ENCODE measurements at regions not wholly inside any gene's neighbourhood (a gene's known extent, or its start where the extent isn't known, plus 50 kb on each side); places are given as distances from the start of the nearest gene placed in this dataset.
"Not testable (repeated sequence)": the region's sequence is repeated elsewhere in the genome, so short reads cannot be mapped to it uniquely, and the experiment has no call there.

DNA sequence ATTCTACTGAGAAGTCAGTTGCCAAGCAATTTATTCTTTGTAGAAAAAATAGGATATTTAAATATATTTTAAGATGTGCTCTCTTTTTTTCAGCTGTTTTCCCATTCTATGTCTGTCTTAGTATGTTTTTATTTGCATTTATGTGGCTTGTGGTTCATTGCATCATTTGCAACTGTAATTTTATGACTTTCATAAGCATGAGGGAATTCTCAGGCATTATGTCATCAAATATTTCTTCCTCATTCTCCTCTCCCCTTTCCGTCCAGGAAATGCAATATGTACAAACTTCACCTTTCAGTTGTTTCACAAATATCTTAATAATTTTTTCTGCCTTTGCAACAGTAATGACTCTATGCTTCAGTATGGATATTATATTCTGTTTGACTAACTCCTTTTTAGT is 560.2 kb upstream of the LRATD1 start:
- no peak for DNase-seq (ENCODE audit: low spot score)

DNA sequence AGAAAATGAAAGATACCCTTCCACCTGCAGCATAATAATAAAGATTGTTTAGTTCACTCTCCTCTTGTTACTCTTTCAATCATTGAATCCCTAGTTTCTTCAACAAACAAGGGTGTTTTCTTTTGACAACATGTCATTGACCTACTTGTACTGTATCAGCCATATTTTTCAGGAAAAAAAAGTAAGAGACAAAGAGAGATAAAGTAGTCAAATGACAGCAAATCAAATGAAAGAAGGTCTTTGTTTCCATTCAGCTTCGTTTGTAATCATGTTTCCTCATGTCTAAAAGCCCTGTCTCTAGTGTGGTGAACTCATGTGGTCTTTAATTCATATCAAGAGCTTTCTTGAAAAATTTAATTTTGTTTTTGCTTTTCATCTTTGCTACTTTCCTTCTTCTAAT is 557.8 kb upstream of the LRATD1 start:
- DNase-seq (ENCODE audit: low spot score) = no peak

DNA sequence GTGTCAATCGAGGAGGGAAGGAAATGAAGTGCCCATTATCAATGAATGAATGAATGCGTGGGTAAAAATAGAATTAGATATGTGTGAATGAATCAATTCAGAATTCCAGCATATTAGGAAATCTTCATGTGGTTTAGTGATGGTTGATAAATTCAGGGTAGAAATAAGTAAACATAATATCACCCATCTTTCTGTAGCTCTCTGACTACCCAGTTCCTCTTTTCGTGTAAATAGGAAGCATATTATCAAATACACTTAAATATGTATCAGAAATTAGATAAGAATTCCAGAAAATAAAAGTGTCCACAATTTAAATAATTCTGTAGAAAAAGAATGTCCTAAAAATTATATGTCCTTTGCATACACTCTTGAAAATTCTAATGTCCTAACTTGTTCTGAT is 552.9 kb upstream of the LRATD1 start:
- no peak for DNase-seq (ENCODE audit: low spot score)

DNA sequence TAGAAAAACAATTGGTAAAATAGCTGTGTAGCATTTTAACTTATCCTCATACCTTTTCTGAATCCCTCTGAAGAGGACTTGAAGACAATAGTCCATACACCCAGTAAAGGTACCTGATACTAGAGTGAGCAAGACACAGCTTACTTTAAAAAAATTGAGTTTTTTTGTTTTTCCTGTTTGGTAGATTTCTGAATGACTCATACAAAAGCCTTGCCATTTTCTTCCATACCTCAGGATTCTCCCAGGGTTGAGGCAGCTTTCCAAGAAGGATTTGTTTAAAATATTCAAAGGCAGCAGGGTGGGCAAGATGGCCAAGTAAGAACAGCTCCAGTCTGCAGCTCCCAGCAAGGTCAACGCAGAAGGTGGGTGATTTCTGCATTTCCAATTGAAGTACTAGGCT is 551.0 kb upstream of the LRATD1 start:
- DNase-seq (ENCODE audit: low spot score) = no peak

DNA sequence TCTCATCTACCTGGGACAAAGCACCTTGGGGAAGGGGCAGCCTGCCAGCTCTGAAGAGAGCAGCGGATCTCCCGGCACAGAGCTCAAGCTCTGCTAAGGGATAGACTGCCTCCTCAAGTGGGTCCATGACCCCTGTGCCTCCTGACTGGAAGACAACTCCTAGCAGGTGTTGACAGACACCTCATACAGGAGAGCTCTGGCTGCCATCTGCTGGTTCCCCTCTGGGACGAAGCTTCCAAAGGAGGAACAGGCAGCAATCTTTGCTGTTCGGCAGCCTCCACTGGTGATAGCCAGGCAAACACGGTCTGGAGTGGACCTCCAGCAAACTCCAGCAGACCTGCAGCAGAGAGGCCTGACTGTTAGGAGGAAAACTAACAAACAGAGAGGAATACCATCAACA is 549.9 kb upstream of the LRATD1 start:
- DNase-seq (ENCODE audit: low spot score) = no peak

DNA sequence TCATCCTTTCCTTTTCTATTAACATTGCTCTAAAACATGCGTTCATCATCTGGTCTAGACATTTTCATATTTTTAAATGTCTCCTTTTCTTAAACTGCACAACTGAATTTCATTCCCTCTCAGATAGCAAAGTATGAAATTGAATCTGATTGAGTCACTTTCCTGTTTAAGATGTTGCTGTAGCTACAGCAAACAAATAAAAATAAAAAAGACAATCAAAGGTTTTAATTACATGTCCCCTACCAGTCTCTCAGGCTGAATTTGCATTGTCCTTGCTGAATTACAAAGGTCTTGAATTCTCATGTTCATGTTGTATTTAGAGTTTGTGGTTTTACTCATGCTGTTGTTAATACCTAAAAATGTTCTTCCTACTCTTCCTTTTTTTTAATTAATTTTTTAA is 537.9 kb upstream of the LRATD1 start:
- DNase-seq (ENCODE audit: low spot score) = no peak

DNA sequence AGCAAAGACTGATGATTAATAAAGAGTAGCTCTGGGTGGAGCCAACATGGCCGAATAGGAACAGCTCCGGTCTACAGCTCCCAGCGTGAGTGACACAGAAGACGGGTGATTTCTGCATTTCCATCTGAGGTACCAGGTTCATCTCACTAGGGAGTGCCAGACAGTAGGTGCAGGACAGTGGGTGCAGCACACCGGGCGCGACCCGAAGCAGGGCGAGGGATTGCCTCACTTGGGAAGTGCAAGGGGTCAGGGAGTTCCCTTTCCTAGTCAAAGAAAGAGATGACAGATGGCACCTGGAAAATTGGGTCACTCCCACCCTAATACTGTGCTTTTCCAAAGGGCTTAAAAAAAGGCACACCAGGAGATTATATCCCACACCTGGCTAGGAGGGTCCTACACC is 533.4 kb upstream of the LRATD1 start:
- not testable (repeated sequence) for DNase-seq (ENCODE audit: low spot score)

DNA sequence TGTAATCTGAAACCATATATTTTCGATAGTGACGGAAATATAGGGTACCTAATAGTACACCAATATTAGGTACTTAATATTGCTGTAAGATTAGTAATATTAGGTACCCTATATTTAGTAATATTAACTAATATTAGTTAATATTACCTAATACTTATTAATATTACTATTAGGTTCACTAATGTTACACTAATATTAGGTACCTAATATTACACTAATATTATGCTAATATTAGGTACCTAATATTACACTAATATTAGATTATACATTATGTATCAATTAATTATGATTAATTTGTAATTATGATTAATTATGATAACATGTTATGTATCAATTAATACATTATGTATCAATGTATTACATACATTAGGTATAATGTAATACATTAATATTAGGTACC is 518.2 kb upstream of the LRATD1 start:
- no peak for DNase-seq (ENCODE audit: low spot score)

DNA sequence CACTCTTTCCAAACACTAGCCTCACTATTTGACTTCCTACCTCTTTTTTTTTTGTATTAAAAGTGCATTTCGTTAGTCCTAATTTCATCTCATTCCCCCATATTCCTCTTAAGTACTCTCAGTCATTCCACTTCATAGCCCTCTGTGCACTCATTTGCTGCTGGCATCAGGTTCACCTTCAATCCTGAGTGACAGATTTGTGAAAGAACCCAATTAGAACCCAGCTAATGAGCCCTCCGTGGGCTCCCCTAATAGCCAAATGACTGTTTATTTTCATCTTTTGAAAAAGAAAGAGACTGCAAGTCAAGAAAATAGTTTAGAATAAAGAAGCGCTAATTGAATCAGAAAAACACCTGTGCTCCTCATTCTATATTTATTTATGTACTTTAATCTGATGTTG is 512.1 kb upstream of the LRATD1 start:
- DNase-seq (ENCODE audit: low spot score) = no peak

DNA sequence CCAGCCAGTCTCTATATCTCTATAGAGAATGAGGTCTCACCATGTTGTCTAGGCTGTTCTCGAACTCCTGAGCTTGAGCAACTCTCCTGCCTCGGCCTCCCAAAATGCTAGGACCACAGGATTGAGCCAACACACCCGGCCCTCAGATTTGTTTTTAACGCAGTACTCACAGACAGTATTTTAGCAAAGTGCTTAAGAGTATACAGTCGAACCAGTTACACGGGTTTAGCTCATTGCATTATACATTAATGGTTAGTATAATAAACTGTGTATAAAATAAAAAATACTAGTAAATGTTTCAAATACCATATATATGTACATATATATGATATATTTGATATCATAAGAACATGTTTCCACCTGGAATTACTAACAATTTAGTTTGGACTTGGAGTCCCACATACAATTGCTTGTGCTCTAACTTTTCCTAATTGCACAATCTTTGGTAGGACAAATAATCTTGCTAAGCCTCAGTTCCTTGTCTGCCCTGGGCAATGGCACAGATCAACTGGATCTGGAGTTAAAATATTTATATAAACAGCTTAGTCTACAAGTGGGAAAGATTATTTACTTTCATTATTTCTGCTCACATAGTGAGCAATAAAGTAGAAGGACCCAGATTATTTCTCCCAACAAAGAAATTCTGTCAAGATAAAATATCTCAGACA is 508.9 kb upstream of the LRATD1 start:
- no peak for DNase-seq (ENCODE audit: low spot score)

DNA sequence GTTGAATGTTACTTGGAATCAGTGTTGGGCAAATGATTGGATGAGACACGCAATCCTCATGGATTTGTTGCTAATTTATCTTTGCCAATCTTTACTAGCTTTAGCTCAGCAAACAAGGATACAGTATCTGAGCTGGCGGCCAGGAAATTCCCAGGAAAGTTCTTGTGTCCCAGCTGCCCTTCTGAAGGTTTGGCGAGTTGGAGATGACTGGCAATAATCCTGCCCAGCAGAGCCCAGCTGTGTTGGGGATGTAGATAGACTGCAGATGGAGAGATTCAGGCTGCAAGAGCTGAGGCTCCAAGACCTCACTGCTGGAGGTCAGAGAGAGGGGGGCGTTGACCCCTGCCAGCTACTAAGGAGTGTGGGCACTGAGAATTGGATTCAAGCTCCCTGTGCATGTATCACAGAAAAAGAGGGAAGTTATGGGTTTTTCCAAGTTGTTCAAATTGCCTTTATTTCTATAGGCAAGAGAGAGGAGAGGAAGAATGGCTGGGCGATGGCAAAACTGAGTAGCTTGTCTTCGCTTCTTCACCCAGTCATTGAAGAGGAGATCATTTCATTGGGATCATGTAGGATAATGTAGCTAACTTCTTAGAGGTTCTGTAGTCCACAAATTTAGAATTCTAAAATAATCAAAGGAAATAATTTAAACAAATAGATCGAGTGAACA is 506.8 kb upstream of the LRATD1 start:
- no peak for DNase-seq (ENCODE audit: low spot score)

DNA sequence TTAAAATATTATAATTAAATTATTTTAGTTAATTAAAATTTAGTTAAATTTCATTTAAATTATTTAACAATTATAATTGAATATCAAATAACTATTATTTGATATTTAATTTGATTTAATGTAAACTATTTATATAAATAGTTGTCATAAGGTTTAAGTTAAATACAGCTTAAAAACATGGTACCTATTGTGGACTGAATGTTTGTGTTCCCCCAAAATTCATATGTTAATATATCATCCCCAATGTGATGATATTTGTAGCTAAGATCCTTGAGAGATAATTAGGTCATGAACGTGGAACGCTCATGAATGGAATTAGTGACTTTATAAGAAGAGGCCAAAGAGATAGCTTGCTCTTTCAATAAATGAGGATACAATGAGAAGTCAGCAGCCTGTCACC is 505.7 kb upstream of the LRATD1 start:
- DNase-seq (ENCODE audit: low spot score) = no peak

DNA sequence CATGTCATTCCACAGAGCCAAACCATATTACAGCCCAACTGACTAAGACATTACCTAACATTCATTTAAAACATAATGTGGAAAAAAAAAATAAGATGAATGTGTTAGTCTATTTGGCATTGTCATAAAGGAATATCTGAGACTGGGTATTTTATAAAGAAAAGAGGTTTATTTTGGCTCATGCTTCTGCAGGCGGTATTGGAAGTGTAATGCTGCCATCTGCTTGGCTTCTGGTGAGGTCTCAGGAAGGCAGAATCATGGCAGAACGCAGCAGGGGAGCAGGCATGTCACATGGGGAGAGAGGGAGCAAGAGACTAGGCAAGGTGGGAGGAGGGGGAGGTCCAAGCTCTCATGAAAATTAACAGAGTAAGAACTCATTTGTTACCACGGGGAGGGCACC is 504.8 kb upstream of the LRATD1 start:
- no peak for DNase-seq (ENCODE audit: low spot score)

DNA sequence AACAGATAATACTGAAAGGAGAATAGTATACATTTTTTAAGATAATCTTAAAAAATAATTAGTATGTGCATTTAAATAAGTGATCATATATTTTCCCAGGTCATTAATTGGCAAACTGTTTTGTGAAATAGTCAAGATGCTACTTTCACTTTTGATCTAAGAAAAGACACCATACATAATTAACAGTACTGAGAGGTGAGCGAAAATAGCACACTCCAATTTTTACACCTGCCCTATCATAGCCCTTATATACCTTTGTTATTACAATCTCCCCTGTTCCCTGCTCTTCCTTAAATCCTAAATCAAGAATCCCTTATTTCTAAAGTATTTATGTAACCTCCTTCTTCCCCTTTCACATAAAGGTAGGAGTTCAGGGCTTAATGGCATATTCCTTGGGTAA is 500.1 kb upstream of the LRATD1 start:
- DNase-seq (ENCODE audit: low spot score) = no peak

DNA sequence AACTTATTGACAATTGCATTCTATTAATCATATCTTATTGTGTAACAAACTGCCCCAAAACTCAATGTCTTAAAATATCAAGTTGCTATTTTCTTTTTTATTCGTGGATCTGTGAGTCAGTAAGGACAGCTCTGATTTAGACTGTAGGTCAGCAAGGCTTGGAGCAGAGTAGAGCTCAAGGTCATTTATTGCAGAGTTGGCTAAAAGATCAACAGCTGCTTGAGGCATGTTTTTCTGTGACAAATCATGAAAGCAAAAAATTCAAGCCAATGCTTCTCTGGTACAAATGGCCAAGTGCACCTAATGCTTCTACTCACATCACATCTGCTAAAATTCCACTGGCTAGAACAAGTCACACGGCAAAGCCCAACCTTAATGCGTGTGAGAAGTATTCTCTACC is 497.7 kb upstream of the LRATD1 start:
- DNase-seq (ENCODE audit: low spot score) = no peak

DNA sequence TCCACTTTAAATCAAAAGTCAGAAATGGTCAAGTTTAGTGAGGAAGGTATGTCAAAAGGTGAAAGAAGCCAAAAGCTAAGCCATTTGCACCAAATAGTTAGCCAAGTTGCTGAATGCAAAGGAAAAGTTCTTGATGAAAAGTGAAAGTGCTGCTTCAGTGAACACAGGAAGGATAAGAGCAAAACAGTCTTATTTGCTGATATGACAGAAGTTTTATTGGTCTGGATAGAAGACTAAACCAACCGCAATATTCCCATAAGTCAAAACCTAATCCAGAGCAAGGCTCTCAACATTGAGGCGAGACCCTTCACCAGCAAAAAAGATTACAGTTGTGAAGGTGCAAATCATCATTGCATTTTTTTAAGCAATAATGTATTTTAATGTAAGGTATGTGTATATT is 496.5 kb upstream of the LRATD1 start:
- no peak for DNase-seq (ENCODE audit: low spot score)

DNA sequence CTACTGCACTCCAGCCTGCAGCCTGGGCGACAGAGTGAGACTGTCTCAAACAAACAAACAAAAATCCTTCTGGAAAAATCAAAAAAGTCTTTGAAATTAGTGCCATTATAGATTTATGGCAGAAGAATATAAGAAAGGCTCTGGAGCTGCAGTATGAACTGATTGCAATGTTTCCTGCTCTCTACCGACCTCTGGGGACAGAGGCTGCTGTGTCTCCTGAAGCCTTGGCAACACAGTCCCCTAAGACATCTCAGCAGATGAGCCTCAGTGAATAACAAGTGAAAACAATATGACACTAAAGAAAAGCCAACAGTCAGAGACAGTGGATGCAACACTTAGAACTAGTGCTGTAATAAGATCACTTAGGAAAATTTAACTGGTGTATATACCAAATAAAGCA is 494.9 kb upstream of the LRATD1 start:
- DNase-seq (ENCODE audit: low spot score) = no peak

DNA sequence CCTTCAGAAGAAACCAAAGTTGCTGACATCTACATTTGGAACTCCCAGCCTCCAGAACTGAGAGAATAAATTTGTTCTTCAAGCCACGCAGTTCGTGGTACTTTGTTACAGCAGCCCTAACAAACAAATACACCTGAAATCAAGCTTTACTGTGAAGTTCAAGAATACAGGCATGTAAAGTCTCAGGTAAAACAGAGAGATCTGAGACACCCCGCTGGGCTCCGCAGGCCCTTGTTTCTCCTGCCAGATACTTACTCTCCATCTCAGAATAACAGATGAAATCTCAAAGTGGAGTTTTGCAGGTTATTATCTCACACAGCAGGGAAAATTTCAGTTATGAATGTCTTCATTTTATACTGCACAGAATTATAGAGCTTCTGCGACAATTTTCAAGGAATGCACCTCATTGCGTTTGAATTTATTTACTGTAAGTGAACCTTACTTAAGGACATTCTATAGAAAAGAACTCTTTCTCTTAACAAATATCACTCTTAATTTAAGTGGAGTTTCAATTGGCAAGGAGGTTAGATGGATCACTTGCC is 492.4 kb upstream of the LRATD1 start:
- DNase-seq (ENCODE audit: low spot score) = no peak

DNA sequence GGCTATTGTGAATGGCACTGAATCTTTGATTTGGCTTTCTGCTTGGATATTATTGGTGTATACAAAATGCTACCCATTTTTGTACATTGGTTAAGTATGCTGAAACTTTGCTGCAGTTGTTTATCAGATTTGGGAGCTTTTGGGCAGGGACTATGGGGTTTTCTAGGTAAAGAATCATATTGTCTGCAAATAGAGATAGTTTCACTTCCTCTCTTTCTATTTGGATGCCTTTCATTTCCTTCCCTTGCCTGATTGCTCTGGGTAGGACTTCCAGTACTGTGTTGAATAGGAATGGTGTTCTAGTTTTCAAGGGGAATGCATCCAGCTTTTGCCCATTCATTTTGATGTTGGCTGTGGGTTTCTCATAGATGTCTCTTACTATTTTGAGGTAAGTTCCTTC is 489.1 kb upstream of the LRATD1 start:
- no peak for DNase-seq (ENCODE audit: low spot score)

DNA sequence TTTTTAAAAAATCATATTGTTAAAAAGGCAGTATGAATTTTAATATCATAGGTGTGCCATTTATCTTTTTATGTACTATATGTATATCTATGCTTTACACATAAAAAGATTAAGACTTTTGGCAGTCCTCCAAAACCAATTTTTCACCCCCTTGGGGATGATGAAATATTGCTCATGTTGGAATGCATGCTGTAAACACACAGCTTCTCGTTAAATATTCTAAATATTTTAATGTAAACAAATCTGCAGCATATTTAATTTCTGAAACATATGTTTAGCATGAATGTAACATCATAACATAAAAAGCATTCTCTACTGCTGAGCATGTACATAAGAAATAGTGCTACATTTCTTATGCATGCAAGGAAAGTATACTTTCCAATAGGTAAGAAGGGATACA is 484.3 kb upstream of the LRATD1 start:
- no peak for DNase-seq (ENCODE audit: low spot score)

DNA sequence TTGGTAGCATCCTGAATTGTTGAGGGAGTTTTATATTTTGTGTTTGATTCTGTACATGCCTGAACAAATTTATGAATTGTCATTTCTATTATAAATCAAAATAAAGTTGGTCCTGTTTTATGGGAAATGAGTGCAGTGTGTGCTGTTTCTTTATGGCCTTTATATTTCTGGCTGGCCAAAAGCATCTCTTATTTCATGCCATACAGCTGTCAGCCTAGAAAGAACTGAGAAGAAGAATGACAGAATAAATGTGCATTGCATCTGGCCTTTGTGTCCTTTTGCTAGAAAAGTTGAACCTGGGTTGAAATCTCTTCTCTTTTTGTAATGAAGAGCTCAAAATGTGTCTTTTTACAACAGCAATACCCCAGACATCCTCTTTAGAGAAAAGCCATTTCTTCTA is 474.7 kb upstream of the LRATD1 start:
- DNase-seq (ENCODE audit: low spot score) = no peak

DNA sequence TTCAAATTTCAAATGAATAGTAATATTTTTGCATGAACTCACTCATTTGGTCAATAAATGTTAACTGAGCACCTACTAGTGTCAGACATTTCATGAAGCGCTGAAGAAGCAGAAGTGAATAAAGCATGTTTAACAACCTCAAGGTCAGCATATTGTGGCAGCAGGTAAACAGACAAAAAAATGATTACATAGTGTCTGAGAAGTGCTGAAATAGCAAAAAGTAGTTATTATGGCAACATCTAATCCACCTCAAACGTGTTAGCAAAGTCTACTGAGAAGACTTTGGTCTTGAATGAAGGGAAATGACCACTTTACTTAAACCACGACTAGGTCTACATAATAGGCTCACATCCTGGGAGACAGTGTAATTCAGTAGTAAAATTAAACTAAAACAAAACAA is 452.2 kb upstream of the LRATD1 start:
- no peak for DNase-seq (ENCODE audit: low spot score)

DNA sequence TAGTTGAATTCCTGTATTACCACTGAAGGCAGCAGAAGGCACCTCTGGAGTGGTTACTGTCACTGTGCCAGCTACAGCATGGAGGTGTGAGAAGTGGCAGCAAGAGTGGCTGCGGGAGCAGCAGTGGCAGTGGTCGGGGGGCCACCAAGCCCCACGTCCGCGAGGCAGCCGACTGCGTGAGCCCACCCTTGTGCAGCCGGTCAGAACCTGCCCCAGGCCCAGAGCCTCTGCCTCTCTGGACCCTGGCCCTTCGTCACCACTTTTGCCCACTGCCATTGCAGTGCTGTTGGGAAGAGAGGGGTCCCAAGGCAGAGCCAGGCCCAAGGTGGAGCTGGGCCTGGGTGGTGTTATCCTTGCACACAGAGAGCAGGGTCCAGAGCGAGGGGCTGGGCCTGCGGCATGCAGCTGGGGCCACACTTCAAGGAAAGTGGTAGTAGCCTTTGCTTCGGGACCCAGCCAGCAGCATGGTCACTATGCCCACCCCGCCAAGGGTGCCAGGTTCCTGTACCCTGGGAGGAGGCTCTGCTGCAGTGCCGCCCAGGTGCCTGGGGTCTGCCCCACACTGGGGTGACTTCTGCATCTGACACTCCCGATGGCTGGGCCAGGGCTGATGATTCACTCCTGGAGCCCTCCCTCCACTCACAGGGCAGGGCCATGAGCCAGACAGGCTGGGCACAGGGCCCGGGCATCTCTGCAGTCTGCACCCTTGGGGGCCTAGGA is 450.1 kb upstream of the LRATD1 start:
- DNase-seq (ENCODE audit: low spot score) = no peak

All from globus pallidus (tissue), 1 donor.